ENCODE measurements at regions not wholly inside any gene's neighbourhood (a gene's known extent, or its start where the extent isn't known, plus 50 kb on each side); places are given as distances from the start of the nearest gene placed in this dataset.
"Not testable (repeated sequence)": the region's sequence is repeated elsewhere in the genome, so short reads cannot be mapped to it uniquely, and the experiment has no call there.

- no peak for TF ChIP-seq CTCF (conservative IDR thresholded peaks at IDR 0.05; ENCODE audit: low read depth, low read length)
- no peak for DNase-seq (ENCODE audit: low read depth)
- H3K4me3 ChIP-seq (ENCODE audit: low read length) = no peak overlapping the region
Observed at GRCh38 chr3:177349384-177349783, 152.1 kb upstream of the TBL1XR1 start.

- no peak for DNase-seq (ENCODE audit: low read depth)
- no peak for TF ChIP-seq CTCF (conservative IDR thresholded peaks at IDR 0.05; ENCODE audit: low read depth, low read length)
- H3K4me3 ChIP-seq (ENCODE audit: low read length) = no peak overlapping the region
Observed at GRCh38 chr3:177350121-177350520, 152.8 kb upstream of the TBL1XR1 start.

- no peak for TF ChIP-seq CTCF (conservative IDR thresholded peaks at IDR 0.05; ENCODE audit: low read depth, low read length)
Observed at GRCh38 chr3:177351206-177351605, 153.9 kb upstream of the TBL1XR1 start.

GRCh38 chr3:177351757-177352158 is 154.5 kb upstream of the TBL1XR1 start:
- H3K4me3 ChIP-seq (ENCODE audit: low read length) = no peak overlapping the region
- TF ChIP-seq CTCF (conservative IDR thresholded peaks at IDR 0.05; ENCODE audit: low read depth, low read length) = no peak
- no peak for DNase-seq (ENCODE audit: low read depth)

More at GRCh38 chr3:177351206-177351605, 153.9 kb upstream of the TBL1XR1 start:
- H3K4me3 ChIP-seq (ENCODE audit: low read length) = no peak overlapping the region
- DNase-seq (ENCODE audit: low read depth) = no peak

- DNase-seq (ENCODE audit: low read depth) = no peak
- no peak for TF ChIP-seq CTCF (conservative IDR thresholded peaks at IDR 0.05; ENCODE audit: low read depth, low read length)
- H3K4me3 ChIP-seq (ENCODE audit: low read length) = no peak overlapping the region
Observed at GRCh38 chr3:177352424-177352823, 155.1 kb upstream of the TBL1XR1 start.

GRCh38 chr3:177353140-177353539 is 155.9 kb upstream of the TBL1XR1 start:
- no peak for TF ChIP-seq CTCF (conservative IDR thresholded peaks at IDR 0.05; ENCODE audit: low read depth, low read length)
- no peak overlapping the region for H3K4me3 ChIP-seq (ENCODE audit: low read length)

GRCh38 chr3:177353879-177354278 is 156.6 kb upstream of the TBL1XR1 start:
- DNase-seq (ENCODE audit: low read depth); H3K4me3 ChIP-seq (ENCODE audit: low read length): not testable (repeated sequence)

More at GRCh38 chr3:177353140-177353539, 155.9 kb upstream of the TBL1XR1 start:
- no peak for DNase-seq (ENCODE audit: low read depth)

- DNase-seq (ENCODE audit: low read depth) = no peak
- no peak for TF ChIP-seq CTCF (conservative IDR thresholded peaks at IDR 0.05; ENCODE audit: low read depth, low read length)
- H3K4me3 ChIP-seq (ENCODE audit: low read length) = no peak overlapping the region
Observed at GRCh38 chr3:177354466-177354865, 157.2 kb upstream of the TBL1XR1 start.
